Astrocyte (in vitro differentiated cells and primary cell): ENCODE measurements at regions not wholly inside any gene's neighbourhood (a gene's known extent, or its start where the extent isn't known, plus 50 kb on each side); places are given as distances from the start of the nearest gene placed in this dataset.

Experiments used
- DNase-seq: peaks from one replicate; pipeline ENCODE4 v3.0.0-alpha.2; 2010; ENCODE audit warnings: low read depth
- FAIRE-seq: peaks from 2 replicates; lab custom pipeline; 2011; peaks lifted over from hg19 to GRCh38; lab: Jason Lieb, UNC
- H2AFZ ChIP-seq: 2 replicates; pipeline ENCODE4 v1.6.0; 2012; ENCODE audit warnings: low read depth, low read length, inconsistent platforms
- H3K27ac ChIP-seq: 2 replicates; pipeline ENCODE4 v1.5.1; 2011; ENCODE audit warnings: low read depth, low read length, inconsistent platforms
- H3K27me3 ChIP-seq: 2 replicates; pipeline ENCODE4 v1.6.0; 2011; ENCODE audit warnings: low read length, inconsistent platforms; ENCODE audit not compliant: insufficient read depth
- H3K36me3 ChIP-seq: 2 replicates; pipeline ENCODE4 v1.5.1; 2011; ENCODE audit warnings: low read length, inconsistent platforms; ENCODE audit not compliant: insufficient read depth
- H3K4me1 ChIP-seq: 2 replicates; pipeline ENCODE4 v1.5.1; 2011; ENCODE audit warnings: low read length, inconsistent platforms; ENCODE audit not compliant: insufficient read depth
- H3K4me2 ChIP-seq: 2 replicates; pipeline ENCODE4 v1.6.0; 2012; ENCODE audit warnings: low read length, inconsistent platforms
- H3K4me3 ChIP-seq: 2 replicates; pipeline ENCODE4 v1.5.1; 2011; ENCODE audit warnings: low read depth, mild to moderate bottlenecking, low read length, inconsistent platforms; ENCODE audit not compliant: insufficient read depth
- H3K79me2 ChIP-seq: 2 replicates; pipeline ENCODE4 v1.6.0; 2012; ENCODE audit warnings: mild to moderate bottlenecking, low read length, inconsistent platforms; ENCODE audit not compliant: insufficient read depth
- H3K9ac ChIP-seq: 2 replicates; pipeline ENCODE4 v1.6.0; 2012; ENCODE audit warnings: mild to moderate bottlenecking, low read length, inconsistent platforms
- H3K9me3 ChIP-seq: 2 replicates; pipeline ENCODE4 v1.5.1; 2012; ENCODE audit warnings: low read depth, mild to moderate bottlenecking, low read length, inconsistent platforms; ENCODE audit not compliant: insufficient read depth
- H4K20me1 ChIP-seq: 2 replicates; pipeline ENCODE4 v1.6.0; 2012; ENCODE audit warnings: low read length, inconsistent platforms; ENCODE audit not compliant: insufficient read depth
- H3K27ac Mint-ChIP-seq: one replicate; pipeline ENCODE4 v1.8.0; 2021; ENCODE audit warnings: mild to moderate bottlenecking, mixed read lengths; ENCODE audit not compliant: unreplicated experiment
- H3K27me3 Mint-ChIP-seq: one replicate; pipeline ENCODE4 v1.8.0; 2021; ENCODE audit warnings: low read depth, mixed read lengths; ENCODE audit not compliant: unreplicated experiment
- H3K36me3 Mint-ChIP-seq: one replicate; pipeline ENCODE4 v1.8.0; 2021; ENCODE audit warnings: low read depth, mixed read lengths; ENCODE audit not compliant: unreplicated experiment
- H3K4me1 Mint-ChIP-seq: one replicate; pipeline ENCODE4 v1.8.0; 2021; ENCODE audit warnings: low read depth, mixed read lengths; ENCODE audit not compliant: unreplicated experiment
- H3K4me3 Mint-ChIP-seq: one replicate; pipeline ENCODE4 v1.8.0; 2021; ENCODE audit warnings: mild to moderate bottlenecking, moderate library complexity, mixed read lengths; ENCODE audit not compliant: unreplicated experiment
- H3K9me3 Mint-ChIP-seq: one replicate; pipeline ENCODE4 v1.8.0; 2021; ENCODE audit warnings: mild to moderate bottlenecking, mixed read lengths; ENCODE audit not compliant: unreplicated experiment
- EZH2 ChIP-seq: IDR thresholded peaks from 2 replicates; pipeline ENCODE4 v1.6.1; 2012; ENCODE audit warnings: mild to moderate bottlenecking, low read length, inconsistent platforms; ENCODE audit not compliant: insufficient read depth
- TF ChIP-seq, protein P1 (sequence below): IDR thresholded peaks from 2 replicates; pipeline ENCODE4 v1.5.1; 2011; ENCODE audit warnings: low read depth, mild to moderate bottlenecking, inconsistent platforms, low read length, moderate library complexity; ENCODE audit not compliant: insufficient read depth

- FAIRE-seq (no peak), DNase-seq (no peak)
- Mint-ChIP-seq H3K4me3 (no peak overlapping the region), H3K27me3 (no peaks in the 10 kb centered on the region), H3K36me3 (no peaks in the 10 kb centered on the region), H3K4me1 (no peaks in the 10 kb centered on the region), H3K9me3 (peaks cover 2% of the 10 kb centered on the region), H3K27ac (no peak overlapping the region)
- H3K36me3 ChIP-seq, result no peaks in the 10 kb centered on the region
- no peaks in the 10 kb centered on the region for H3K79me2 ChIP-seq
- no peak overlapping the region for H3K4me2 ChIP-seq
- TF ChIP-seq, protein P1, sequence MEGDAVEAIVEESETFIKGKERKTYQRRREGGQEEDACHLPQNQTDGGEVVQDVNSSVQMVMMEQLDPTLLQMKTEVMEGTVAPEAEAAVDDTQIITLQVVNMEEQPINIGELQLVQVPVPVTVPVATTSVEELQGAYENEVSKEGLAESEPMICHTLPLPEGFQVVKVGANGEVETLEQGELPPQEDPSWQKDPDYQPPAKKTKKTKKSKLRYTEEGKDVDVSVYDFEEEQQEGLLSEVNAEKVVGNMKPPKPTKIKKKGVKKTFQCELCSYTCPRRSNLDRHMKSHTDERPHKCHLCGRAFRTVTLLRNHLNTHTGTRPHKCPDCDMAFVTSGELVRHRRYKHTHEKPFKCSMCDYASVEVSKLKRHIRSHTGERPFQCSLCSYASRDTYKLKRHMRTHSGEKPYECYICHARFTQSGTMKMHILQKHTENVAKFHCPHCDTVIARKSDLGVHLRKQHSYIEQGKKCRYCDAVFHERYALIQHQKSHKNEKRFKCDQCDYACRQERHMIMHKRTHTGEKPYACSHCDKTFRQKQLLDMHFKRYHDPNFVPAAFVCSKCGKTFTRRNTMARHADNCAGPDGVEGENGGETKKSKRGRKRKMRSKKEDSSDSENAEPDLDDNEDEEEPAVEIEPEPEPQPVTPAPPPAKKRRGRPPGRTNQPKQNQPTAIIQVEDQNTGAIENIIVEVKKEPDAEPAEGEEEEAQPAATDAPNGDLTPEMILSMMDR, result no peak
- no peak for TF ChIP-seq EZH2
- peaks cover 7% of the 10 kb centered on the region for H3K9me3 ChIP-seq
- no peak overlapping the region for H3K27ac ChIP-seq
- no peak overlapping the region for H3K4me3 ChIP-seq
- H4K20me1 ChIP-seq, result no peaks in the 10 kb centered on the region
- no peaks in the 10 kb centered on the region for H3K27me3 ChIP-seq
- no peak overlapping the region for H2AFZ ChIP-seq
- H3K4me1 ChIP-seq, result no peaks in the 10 kb centered on the region
- no peak overlapping the region for H3K9ac ChIP-seq
Observed at GRCh38 chr22:47504962-47505361, 742.5 kb downstream of the TBC1D22A start.

DNA sequence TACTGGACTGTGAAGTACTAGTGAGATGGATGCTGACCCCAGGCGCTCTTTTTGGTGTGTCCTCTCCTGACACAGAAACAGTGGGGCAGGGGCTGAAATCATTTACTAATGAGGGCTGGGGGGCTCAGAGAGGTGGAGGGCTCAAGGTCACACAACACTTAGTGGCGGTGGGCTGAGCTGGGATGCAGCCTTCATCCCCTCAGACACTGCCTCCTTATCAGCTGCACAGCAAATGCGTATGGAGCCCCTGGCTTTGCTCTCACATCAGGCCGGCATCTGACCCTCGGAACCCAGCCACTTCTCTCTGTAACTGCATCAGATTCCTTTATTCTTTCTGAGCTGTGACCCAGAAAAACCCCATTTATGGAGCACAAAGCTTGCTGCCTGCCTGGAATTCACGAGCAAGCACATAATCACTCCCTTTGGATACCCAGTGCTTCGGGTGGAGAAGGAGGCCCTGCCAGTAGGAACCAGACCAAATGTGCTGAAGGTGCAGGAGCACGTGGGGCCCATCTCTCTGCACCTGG is 736.6 kb downstream of the TBC1D22A start:
- Histone ChIP-seq H4K20me1 (no peaks in the 10 kb centered on the region), H3K9ac (no peak overlapping the region), H3K79me2 (no peaks in the 10 kb centered on the region), H2AFZ (no peak overlapping the region), H3K27me3 (no peaks in the 10 kb centered on the region), H3K9me3 (peaks cover 6% of the 10 kb centered on the region), H3K4me1 (no peaks in the 10 kb centered on the region), H3K4me2 (no peak overlapping the region), H3K27ac (no peak overlapping the region), H3K4me3 (no peak overlapping the region), H3K36me3 (no peaks in the 10 kb centered on the region)
- Mint-ChIP-seq H3K36me3 (no peaks in the 10 kb centered on the region), H3K9me3 (peaks cover 33% of the 10 kb centered on the region), H3K27ac (no peak overlapping the region), H3K4me1 (no peaks in the 10 kb centered on the region), H3K27me3 (no peaks in the 10 kb centered on the region), H3K4me3 (no peak overlapping the region)
- no peak for TF ChIP-seq EZH2
- TF ChIP-seq, protein P1, result no peak
- FAIRE-seq (no peak), DNase-seq (no peak)

GRCh38 chr22:47497666-47498065 is 735.2 kb downstream of the TBC1D22A start:
- FAIRE-seq (no peak), DNase-seq (no peak)
- Histone ChIP-seq H3K79me2 (no peaks in the 10 kb centered on the region), H2AFZ (no peak overlapping the region), H3K4me3 (no peak overlapping the region), H3K27me3 (no peaks in the 10 kb centered on the region), H3K4me1 (no peaks in the 10 kb centered on the region), H3K27ac (no peak overlapping the region), H3K9ac (no peak overlapping the region), H3K4me2 (no peak overlapping the region), H3K36me3 (no peaks in the 10 kb centered on the region), H4K20me1 (no peaks in the 10 kb centered on the region), H3K9me3 (peaks cover 10% of the 10 kb centered on the region)
- H3K27ac Mint-ChIP-seq, result no peak overlapping the region
- H3K9me3 Mint-ChIP-seq, result peaks cover 40% of the 10 kb centered on the region
- TF ChIP-seq EZH2, result no peak
- TF ChIP-seq, protein P1, result no peak
- no peak overlapping the region for H3K4me3 Mint-ChIP-seq
- no peaks in the 10 kb centered on the region for H3K27me3 Mint-ChIP-seq
- H3K4me1 Mint-ChIP-seq, result no peaks in the 10 kb centered on the region
- H3K36me3 Mint-ChIP-seq, result no peaks in the 10 kb centered on the region
